CD4-positive, alpha-beta T cell treated with Interleukin-1 beta for 1 hour (primary cell): ENCODE measurements at regions not wholly inside any gene's neighbourhood (a gene's known extent, or its start where the extent isn't known, plus 50 kb on each side); places are given as distances from the start of the nearest gene placed in this dataset.
"Not testable (repeated sequence)": the region's sequence is repeated elsewhere in the genome, so short reads cannot be mapped to it uniquely, and the experiment has no call there.

Experiments used
- DNase-seq, 2 donors: peaks; one replicate each; pipeline ENCODE4 v3.0.0-alpha.2; 2020 to 2022

DNA sequence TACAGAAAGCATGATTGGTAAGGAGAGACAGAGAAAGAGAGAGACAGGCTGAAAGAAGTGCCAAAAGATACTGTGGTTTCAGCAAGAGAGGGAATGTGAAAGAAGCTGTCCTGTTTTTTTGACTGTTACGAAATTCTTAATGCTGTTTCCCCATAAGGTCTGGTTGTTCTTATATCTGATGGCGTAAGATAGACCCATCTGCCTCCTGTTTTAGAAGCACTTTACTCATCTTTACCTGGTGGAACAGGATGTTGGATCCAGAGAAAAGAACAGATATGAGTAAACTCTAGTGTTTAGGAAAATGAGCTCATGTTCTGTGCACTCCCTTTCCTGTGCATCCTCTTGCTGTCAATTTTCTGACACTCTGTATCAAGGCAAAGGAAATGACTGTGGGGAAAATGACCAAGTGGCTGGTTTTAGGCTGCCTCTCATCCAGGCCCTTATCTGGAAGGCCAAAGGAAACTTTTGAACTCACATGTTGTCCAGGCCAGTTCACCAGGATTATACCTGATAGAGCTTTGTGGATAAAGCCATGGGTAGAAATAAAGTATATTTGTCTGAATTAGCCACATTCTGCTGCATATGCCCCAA is 311.7 kb upstream of the HTR2C start:
- DNase-seq = no peak

GRCh38 chrX:114270371-114270770 is 313.5 kb upstream of the HTR2C start:
- not testable (repeated sequence) for DNase-seq

- no peak for DNase-seq
These were observed 315.2 kb upstream of the HTR2C start for GRCh38 chrX:114268643-114269042.

DNA sequence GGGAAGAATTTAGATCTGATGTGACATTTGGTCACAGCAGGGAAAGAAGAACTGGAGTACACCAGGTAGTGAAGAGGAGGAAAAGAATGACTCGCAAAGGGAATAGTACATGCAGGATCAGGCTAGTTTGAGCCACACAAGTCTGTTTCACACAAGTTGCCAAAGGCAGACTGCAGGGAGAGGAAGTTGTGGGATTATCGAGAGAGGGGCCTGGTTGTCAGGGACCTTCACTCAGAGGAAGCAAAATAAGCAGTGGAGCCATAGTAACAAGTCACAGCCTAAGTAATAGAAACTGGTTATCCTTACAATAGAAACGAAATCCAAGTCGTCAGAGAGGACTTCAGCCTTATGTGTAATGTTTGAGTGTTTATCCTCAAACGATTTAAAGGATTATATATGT is 316.7 kb upstream of the HTR2C start:
- DNase-seq = no peak

- DNase-seq = no peak
These were observed 331.7 kb upstream of the HTR2C start for GRCh38 chrX:114252186-114252585.

DNA sequence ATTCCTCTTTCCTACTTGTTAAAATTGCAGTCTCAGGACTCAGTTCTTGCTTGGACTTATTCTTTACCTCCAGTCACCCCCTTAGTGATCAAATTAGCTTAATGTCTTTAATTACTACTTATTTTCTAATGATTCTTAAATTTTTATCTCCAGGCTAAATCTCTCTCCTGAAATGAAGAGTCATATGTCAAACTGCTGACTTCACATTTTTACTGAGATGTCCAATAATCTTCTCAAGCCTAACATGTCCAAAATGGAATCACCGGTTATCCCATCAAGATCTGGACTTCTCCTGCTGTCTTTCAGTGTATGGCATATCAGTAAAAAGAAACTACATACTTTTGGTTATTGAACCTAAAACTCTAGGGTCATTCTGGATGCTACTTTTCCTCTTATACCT is 332.3 kb upstream of the HTR2C start:
- no peak for DNase-seq

DNA sequence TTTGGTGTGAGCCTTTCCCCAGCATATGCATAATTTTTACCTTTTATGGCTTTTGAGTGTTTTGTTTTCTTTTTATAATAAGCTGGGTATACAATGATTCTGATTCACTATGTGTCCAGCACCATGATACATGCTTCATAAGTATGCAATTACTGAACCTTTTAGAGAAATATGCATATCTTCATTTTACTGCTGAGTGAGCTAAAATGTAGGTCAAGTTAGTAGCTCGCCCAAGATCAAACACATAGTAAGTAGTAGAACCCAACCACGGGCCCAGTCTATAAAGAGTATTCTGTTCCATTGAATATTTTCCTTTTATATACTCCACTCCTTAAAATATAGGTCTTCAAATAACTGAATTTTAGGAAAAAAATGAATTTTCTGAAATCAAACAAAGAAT is 362.4 kb upstream of the HTR2C start:
- no peak for DNase-seq

DNA sequence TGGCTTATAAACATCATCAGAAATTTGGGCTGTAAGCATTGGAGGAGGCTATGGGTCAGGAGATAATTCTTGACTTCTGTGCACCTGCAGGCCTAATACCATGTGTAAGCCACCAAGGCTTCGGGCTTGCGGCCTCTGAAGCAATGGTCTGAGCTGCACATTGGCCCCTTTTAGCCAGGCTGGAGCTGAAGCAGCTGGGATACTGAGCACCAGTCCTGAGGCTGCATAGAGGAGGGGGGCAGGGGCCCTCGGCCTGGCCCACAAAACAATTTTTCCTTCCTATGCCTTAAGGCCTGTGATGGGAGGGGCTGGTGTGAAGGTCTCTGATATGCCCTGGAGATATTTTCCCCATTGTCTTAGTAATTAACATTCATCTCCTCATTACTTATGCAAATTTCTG is 373.0 kb upstream of the HTR2C start:
- DNase-seq = no peak

DNA sequence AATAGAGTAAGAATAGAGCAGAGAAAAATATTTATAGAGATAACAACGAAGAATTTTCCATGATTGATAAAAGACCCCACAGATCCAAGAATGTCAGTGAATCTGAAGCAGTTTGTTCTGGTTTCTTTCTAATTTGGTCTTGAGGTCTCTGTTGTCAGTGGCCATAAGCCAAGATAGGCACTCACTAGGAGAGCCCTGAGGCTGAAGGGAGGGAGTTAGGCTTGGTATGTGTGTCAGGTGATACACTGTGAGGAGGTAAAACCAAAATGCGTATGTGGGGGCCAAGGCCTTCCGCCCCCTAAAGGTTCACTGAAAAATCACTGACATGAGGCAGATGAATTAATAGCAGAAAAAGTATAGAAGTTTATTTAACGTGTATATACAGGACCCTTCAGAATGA is 382.3 kb upstream of the HTR2C start:
- no peak for DNase-seq

DNA sequence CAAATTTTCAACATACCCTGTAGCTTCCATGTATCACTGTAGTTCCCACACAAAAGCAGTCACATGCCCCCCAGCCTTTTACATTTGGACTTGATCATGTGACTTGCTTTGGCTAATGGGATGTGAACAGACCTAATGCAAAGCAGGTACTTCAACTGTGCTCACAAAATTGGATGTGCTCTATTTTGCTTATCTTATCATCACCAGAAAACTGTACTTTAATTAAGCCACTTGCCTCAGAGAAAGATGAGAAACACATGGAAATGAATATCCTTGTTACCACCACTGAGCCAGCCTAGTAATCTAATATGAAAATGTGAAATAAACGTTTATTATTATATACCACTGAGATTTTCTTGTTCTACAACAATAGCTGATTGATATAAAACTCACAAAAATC is 402.7 kb upstream of the HTR2C start:
- no peak for DNase-seq

- DNase-seq = no peak
These were observed 405.8 kb upstream of the HTR2C start for GRCh38 chrX:114178126-114178525.

DNA sequence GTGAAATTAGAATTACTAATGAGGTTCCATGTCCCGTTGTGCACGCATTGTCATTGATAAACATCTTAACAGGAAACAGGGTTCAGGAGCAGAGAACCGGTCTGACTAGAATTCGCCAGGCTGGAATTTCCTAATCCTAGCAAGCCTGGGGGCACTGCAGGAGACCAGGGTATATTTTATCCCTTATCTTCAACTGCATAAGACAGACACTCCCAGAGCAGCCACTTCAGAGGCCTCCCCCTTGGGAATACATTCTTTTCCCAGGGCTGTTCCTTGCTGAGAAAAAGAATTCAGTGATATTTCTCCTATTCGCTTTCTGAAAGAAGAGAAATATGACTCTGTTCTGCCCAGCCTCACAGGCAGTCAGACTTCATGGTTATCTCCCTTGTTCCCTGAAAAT is 416.6 kb upstream of the HTR2C start:
- DNase-seq = not testable (repeated sequence)

GRCh38 chrX:114166601-114167000 is 417.3 kb upstream of the HTR2C start:
- DNase-seq = no peak

GRCh38 chrX:114165537-114165936 is 418.3 kb upstream of the HTR2C start:
- DNase-seq = no peak

GRCh38 chrX:114162068-114162735 is 421.7 kb upstream of the HTR2C start:
- no peak for DNase-seq

DNA sequence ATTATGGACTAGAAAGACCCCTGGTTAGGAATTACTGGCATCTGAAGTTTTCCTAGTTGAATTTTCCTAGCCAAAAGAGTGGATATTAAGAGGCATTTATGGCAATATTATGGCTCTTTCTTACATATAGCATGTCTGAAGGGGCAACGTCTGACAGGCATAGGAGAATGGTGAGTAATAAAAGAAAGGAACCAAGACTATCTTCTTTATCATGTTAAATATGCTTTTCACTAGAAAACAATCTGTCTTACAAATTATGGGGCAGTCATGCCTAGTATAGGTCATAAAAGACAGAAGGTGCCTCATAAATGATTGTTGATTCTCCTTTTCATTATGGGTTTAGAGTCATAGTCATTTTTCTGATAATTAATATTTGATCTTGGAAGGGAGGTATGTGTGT is 431.1 kb upstream of the HTR2C start:
- no peak for DNase-seq

- no peak for DNase-seq
These were observed 431.8 kb upstream of the HTR2C start for GRCh38 chrX:114152130-114152529.

DNA sequence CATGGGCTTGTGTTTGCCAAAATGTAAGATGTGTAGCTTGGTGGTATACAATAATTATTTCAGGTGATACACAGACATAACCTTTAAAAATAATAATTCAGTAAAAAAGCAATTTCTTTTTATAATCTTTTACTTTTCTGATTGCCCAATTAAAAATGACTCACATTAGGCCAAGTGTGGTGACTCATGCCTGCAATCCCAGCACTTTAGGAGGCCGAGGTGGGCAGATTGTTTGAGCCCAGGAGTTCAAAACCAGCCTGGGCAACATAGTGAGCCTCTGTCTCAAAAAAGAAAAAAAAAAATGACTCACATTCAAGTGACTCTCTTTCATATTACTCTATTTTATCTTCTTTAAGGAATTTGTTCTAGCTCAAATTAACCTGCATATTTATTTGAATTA is 449.4 kb upstream of the HTR2C start:
- no peak for DNase-seq

DNA sequence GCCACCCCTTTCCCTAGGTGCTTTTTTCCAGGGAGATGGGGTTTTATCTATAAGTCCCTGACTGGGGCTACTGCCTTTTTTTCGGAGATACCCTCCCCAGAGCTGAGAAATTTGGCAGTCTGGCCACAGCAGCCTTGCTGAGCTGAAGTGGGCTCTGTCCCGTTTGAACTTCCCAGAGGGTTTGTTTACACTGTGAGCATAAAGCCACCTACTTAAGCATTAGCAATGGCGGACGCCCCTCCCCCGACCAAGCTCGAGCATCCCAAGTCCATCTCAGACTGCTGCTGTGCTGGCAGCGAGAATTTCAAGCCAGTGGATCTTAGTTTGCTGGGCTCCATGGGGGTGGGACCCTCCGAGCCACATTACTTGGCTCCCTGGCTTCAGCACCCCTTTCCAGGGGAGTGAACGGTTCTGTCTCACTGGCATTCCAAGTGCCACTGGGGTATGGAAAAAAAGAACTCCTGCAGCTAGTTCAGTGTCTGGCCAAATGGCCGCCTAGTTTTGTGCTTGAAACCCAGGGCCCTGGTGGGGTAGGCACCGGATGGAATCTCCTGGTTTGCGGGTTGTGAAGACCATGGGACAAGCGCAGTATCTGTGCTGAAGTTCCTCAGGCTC is 456.4 kb upstream of the HTR2C start:
- DNase-seq = no peak

DNA sequence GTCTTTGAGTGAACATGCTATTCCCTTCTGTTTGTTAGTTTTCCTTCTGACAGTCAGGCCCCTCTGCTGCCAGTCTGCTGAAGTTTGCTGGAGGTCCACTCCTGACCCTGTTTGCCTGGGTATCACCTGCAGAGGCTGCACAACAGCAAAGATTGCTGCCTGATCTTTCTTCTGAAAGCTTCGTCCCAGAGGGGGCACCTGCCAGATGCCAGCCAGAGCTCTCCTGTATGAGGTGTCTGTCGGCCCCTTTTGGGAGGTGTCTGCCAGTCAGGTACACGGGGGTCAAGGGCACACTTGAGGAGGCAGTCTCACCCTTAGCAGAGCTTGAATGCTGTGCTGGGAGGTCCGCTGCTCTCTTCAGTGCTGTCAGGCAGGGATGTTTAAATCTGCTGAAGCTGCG is 456.9 kb upstream of the HTR2C start:
- DNase-seq = no peak

GRCh38 chrX:114101081-114101480 is 482.8 kb upstream of the HTR2C start:
- DNase-seq = no peak

DNA sequence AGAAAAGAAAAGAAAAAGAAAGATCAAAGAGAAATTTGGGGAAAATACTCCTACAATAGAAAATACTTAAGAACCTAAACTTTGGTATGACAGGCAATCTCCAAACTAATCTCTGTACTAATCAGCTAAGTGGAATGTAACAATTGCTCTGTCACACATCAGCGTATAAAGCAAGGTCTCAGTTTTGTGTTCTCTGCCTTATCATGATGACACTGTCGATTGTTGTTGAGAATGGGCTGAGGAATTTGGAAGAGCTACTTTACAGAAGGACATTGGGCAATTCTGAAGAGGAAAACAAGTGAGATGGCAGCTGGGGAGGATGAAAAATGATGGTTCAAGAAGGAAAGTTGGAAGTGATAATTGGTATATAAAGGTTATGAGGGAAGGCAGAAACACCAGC is 486.0 kb upstream of the HTR2C start:
- no peak for DNase-seq

GRCh38 chrX:114097427-114097826 is 486.5 kb upstream of the HTR2C start:
- DNase-seq = no peak

GRCh38 chrX:114095789-114096188 is 488.1 kb upstream of the HTR2C start:
- no peak for DNase-seq

GRCh38 chrX:114087543-114087942 is 496.3 kb upstream of the HTR2C start:
- no peak for DNase-seq
